ENCODE measurements at regions not wholly inside any gene's neighbourhood (a gene's known extent, or its start where the extent isn't known, plus 50 kb on each side); places are given as distances from the start of the nearest gene placed in this dataset.

- peaks cover 15% of the 10 kb centered on the region; the same call in 1 of the 2 replicates for H3K27me3 ChIP-seq (ENCODE audit: low read length)
- no peaks in the 10 kb centered on the region for H3K4me1 ChIP-seq (ENCODE audit: insufficient read depth, low read length)
- H3K27ac ChIP-seq (ENCODE audit: low read length), result no peak overlapping the region
- ChIA-PET POLR2A (ENCODE audit: unreplicated experiment) (no interaction called here), CTCF (no interaction called here)
- TF ChIP-seq EZH2phosphoT487 (IDR thresholded peaks at IDR 0.05; ENCODE audit: borderline replicate concordance, low read length) (no peak), CTCF (conservative IDR thresholded peaks at IDR 0.05; ENCODE audit: low read depth, low read length) (no peak), EZH2 (IDR thresholded peaks at IDR 0.05; ENCODE audit: low read length, unreplicated experiment) (no peak)
- H3K9me3 ChIP-seq (ENCODE audit: low read length), result no peaks in the 10 kb centered on the region
- DNase-seq (no peak), ATAC-seq (no peak)
- no peak overlapping the region for H2AFZ ChIP-seq (ENCODE audit: low read length)
- H3K9ac ChIP-seq (ENCODE audit: low read length), result no peak overlapping the region
- H3K4me2 ChIP-seq (ENCODE audit: low read length), result no peak overlapping the region
- H3F3A ChIP-seq (ENCODE audit: low read length, unreplicated experiment), result no peaks in the 10 kb centered on the region
- no peaks in the 10 kb centered on the region for H3K79me2 ChIP-seq (ENCODE audit: low read length)
- no peaks in the 10 kb centered on the region for H4K20me1 ChIP-seq (ENCODE audit: low read length)
- no TSS peak for BruUV-seq (replicated peaks)
- H3K9me2 ChIP-seq (replicated peaks; ENCODE audit: low read length), result no peaks in the 10 kb centered on the region
- H3K4me3 ChIP-seq (ENCODE audit: low read length), result no peak overlapping the region
- H3K36me3 ChIP-seq (ENCODE audit: low read depth, low read length), result no peaks in the 10 kb centered on the region
- intact Hi-C loops (cut with micrococcal nuclease), result no loop called here
These were observed 779.1 kb downstream of the BRD1 start for GRCh38 chr22:49048591-49048990.

- Histone ChIP-seq H3K9me3 (ENCODE audit: low read length) (no peaks in the 10 kb centered on the region), H3K4me1 (ENCODE audit: insufficient read depth, low read length) (no peaks in the 10 kb centered on the region), H3K9me2 (replicated peaks; ENCODE audit: low read length) (no peaks in the 10 kb centered on the region), H3K79me2 (ENCODE audit: low read length) (no peaks in the 10 kb centered on the region), H3K27me3 (ENCODE audit: low read length) (peaks cover 15% of the 10 kb centered on the region; the same call in 1 of the 2 replicates), H3K4me3 (ENCODE audit: low read length) (no peak overlapping the region), H3K9ac (ENCODE audit: low read length) (no peak overlapping the region), H3K4me2 (ENCODE audit: low read length) (no peak overlapping the region), H4K20me1 (ENCODE audit: low read length) (no peaks in the 10 kb centered on the region), H2AFZ (ENCODE audit: low read length) (no peak overlapping the region), H3K36me3 (ENCODE audit: low read depth, low read length) (no peaks in the 10 kb centered on the region), H3F3A (ENCODE audit: low read length, unreplicated experiment) (no peaks in the 10 kb centered on the region), H3K27ac (ENCODE audit: low read length) (no peak overlapping the region)
- TF ChIP-seq EZH2 (IDR thresholded peaks at IDR 0.05; ENCODE audit: low read length, unreplicated experiment), result no peak
- TF ChIP-seq CTCF (conservative IDR thresholded peaks at IDR 0.05; ENCODE audit: low read depth, low read length), result no peak
- TF ChIP-seq EZH2phosphoT487 (IDR thresholded peaks at IDR 0.05; ENCODE audit: borderline replicate concordance, low read length), result no peak
- no TSS peak for BruUV-seq (replicated peaks)
- POLR2A ChIA-PET (ENCODE audit: unreplicated experiment), result no interaction called here
- ATAC-seq (no peak), DNase-seq (peak; percentile 1)
- CTCF ChIA-PET, result interaction anchor here (0.8 kb wide), 1 partner anchor 258 kb away, joined by 3 read pairs; no protein-coding TSS in a partner anchor
- intact Hi-C loops (cut with micrococcal nuclease), result no loop called here
These were observed 780.2 kb downstream of the BRD1 start for GRCh38 chr22:49047447-49047846.

- no peaks in the 10 kb centered on the region for H3F3A ChIP-seq (ENCODE audit: low read length, unreplicated experiment)
- H3K4me2 ChIP-seq (ENCODE audit: low read length), result no peak overlapping the region
- intact Hi-C loops (cut with micrococcal nuclease), result no loop called here
- no peak overlapping the region for H3K27ac ChIP-seq (ENCODE audit: low read length)
- no peaks in the 10 kb centered on the region for H3K79me2 ChIP-seq (ENCODE audit: low read length)
- BruUV-seq (replicated peaks), result no TSS peak
- no peak for ATAC-seq
- H3K4me1 ChIP-seq (ENCODE audit: insufficient read depth, low read length), result no peaks in the 10 kb centered on the region
- no peaks in the 10 kb centered on the region for H3K36me3 ChIP-seq (ENCODE audit: low read depth, low read length)
- DNase-seq, result no peak
- CTCF ChIA-PET, result interaction anchor here (0.8 kb wide), 1 partner anchor 258 kb away, joined by 3 read pairs; no protein-coding TSS in a partner anchor
- no peaks in the 10 kb centered on the region for H3K9me2 ChIP-seq (replicated peaks; ENCODE audit: low read length)
- H2AFZ ChIP-seq (ENCODE audit: low read length), result no peak overlapping the region
- no peaks in the 10 kb centered on the region for H3K9me3 ChIP-seq (ENCODE audit: low read length)
- POLR2A ChIA-PET (ENCODE audit: unreplicated experiment), result no interaction called here
- H3K27me3 ChIP-seq (ENCODE audit: low read length), result peaks cover 15% of the 10 kb centered on the region; the same call in 1 of the 2 replicates
- no peak overlapping the region for H3K4me3 ChIP-seq (ENCODE audit: low read length)
- no peak for TF ChIP-seq EZH2 (IDR thresholded peaks at IDR 0.05; ENCODE audit: low read length, unreplicated experiment)
- TF ChIP-seq EZH2phosphoT487 (IDR thresholded peaks at IDR 0.05; ENCODE audit: borderline replicate concordance, low read length), result no peak
- no peak for TF ChIP-seq CTCF (conservative IDR thresholded peaks at IDR 0.05; ENCODE audit: low read depth, low read length)
- H4K20me1 ChIP-seq (ENCODE audit: low read length), result no peaks in the 10 kb centered on the region
- H3K9ac ChIP-seq (ENCODE audit: low read length), result no peak overlapping the region
These were observed 780.9 kb downstream of the BRD1 start for GRCh38 chr22:49046546-49047361.

All from PC-3 (cell line).